Mesenchymal stem cell (in vitro differentiated cells and primary cell): ENCODE measurements at regions not wholly inside any gene's neighbourhood (a gene's known extent, or its start where the extent isn't known, plus 50 kb on each side); places are given as distances from the start of the nearest gene placed in this dataset.

Experiments
- DNase-seq: peaks from one replicate; pipeline ENCODE4 v3.0.0-alpha.2; 2013
- H2AFZ ChIP-seq: one replicate; pipeline ENCODE4 v1.6.1; 2013; ENCODE audit warnings: low read depth, mild to moderate bottlenecking, control low read depth, inconsistent platforms, low read length, moderate library complexity
- H2AK5ac ChIP-seq: 2 replicates; pipeline ENCODE4 v1.6.1; 2013; ENCODE audit warnings: low read length, moderate library complexity, mild to moderate bottlenecking, inconsistent platforms; ENCODE audit not compliant: severe bottlenecking
- H2BK120ac ChIP-seq: one replicate; pipeline ENCODE4 v1.6.1; 2013; ENCODE audit warnings: low read depth, mild to moderate bottlenecking, inconsistent platforms, low read length, moderate library complexity
- H2BK12ac ChIP-seq, 2 experiments: one replicate each; pipeline ENCODE4 v1.6.1; 2013; ENCODE audit warnings: inconsistent platforms in 2 of 2, low read length in 2 of 2, mild to moderate bottlenecking in 2 of 2, moderate library complexity in 2 of 2, control low read depth in 1 of 2
- H2BK15ac ChIP-seq: one replicate; pipeline ENCODE4 v1.6.1; 2013; ENCODE audit warnings: mild to moderate bottlenecking, low read depth, inconsistent platforms; ENCODE audit not compliant: poor library complexity, severe bottlenecking
- H2BK5ac ChIP-seq: 2 replicates; pipeline ENCODE4 v1.6.1; 2013; ENCODE audit warnings: low read depth, mild to moderate bottlenecking, low read length, control low read depth, inconsistent platforms; ENCODE audit not compliant: poor library complexity, severe bottlenecking
- H3K14ac ChIP-seq, 2 experiments: one replicate each; pipeline ENCODE4 v1.6.1; 2013; ENCODE audit warnings: inconsistent platforms in 2 of 2, low read length in 2 of 2, control low read depth in 1 of 2, mild to moderate bottlenecking in 1 of 2, moderate library complexity in 1 of 2
- H3K18ac ChIP-seq, 2 experiments: one replicate each; pipeline ENCODE4 v1.6.1; 2013; ENCODE audit warnings: inconsistent platforms in 2 of 2, low read length in 2 of 2, control low read depth in 1 of 2, low read depth in 1 of 2, mild to moderate bottlenecking in 1 of 2
- H3K23ac ChIP-seq, 2 experiments: one replicate each; pipeline ENCODE4 v1.6.1; 2013; ENCODE audit warnings: inconsistent platforms in 2 of 2, low read length in 2 of 2, mild to moderate bottlenecking in 2 of 2, moderate library complexity in 2 of 2, control low read depth in 1 of 2
- H3K27ac ChIP-seq: 2 replicates; pipeline ENCODE4 v1.5.1; 2013; ENCODE audit warnings: mild to moderate bottlenecking, moderate library complexity, low read length, control low read depth, inconsistent platforms; ENCODE audit not compliant: poor library complexity, severe bottlenecking
- H3K27me3 ChIP-seq, 2 experiments: 2 replicates each; pipeline versions ENCODE4 v1.6.1 to v1.7.0; 2013; ENCODE audit warnings: low read length in 2 of 2, mild to moderate bottlenecking in 2 of 2, moderate library complexity in 2 of 2, control low read depth in 1 of 2, inconsistent platforms in 1 of 2; ENCODE audit not compliant: control insufficient read depth in 1 of 2, insufficient read depth in 1 of 2
- H3K36me3 ChIP-seq, 2 experiments: 2 replicates each; pipeline versions ENCODE4 v1.6.1 to v1.7.0; 2013; ENCODE audit warnings: low read length in 2 of 2, control low read depth in 1 of 2, inconsistent platforms in 1 of 2, low read depth in 1 of 2, mild to moderate bottlenecking in 1 of 2; ENCODE audit not compliant: insufficient read depth in 2 of 2, control insufficient read depth in 1 of 2
- H3K4ac ChIP-seq, 2 experiments: one replicate each; pipeline ENCODE4 v1.6.1; 2013; ENCODE audit warnings: inconsistent platforms in 2 of 2, low read length in 2 of 2, mild to moderate bottlenecking in 2 of 2, moderate library complexity in 2 of 2, control low read depth in 1 of 2, low read depth in 1 of 2
- H3K4me1 ChIP-seq: 2 replicates; pipeline ENCODE4 v1.6.1; 2013; ENCODE audit warnings: low read depth, low read length, control low read depth; ENCODE audit not compliant: control insufficient read depth, insufficient read depth
- H3K4me2 ChIP-seq: 2 replicates; pipeline ENCODE4 v1.6.1; 2013; ENCODE audit warnings: low read length, mild to moderate bottlenecking, inconsistent platforms; ENCODE audit not compliant: poor library complexity, severe bottlenecking
- H3K4me3 ChIP-seq, 2 experiments: 2 replicates each; pipeline versions ENCODE4 v1.5.1 to v1.7.0; 2013; ENCODE audit warnings: low read length in 2 of 2, mild to moderate bottlenecking in 2 of 2, control low read depth in 1 of 2, low read depth in 1 of 2; ENCODE audit not compliant: insufficient read depth in 1 of 2
- H3K79me1 ChIP-seq: replicated peaks from 2 replicates; pipeline ENCODE4 v1.6.1; 2013; ENCODE audit warnings: mild to moderate bottlenecking, control low read depth, low read length, inconsistent platforms; ENCODE audit not compliant: poor library complexity, severe bottlenecking
- H3K9ac ChIP-seq: 2 replicates; pipeline ENCODE4 v1.7.0; 2013; ENCODE audit warnings: mild to moderate bottlenecking, low read length, moderate library complexity
- H3K9me3 ChIP-seq: 2 replicates; pipeline ENCODE4 v1.7.0; 2013; ENCODE audit warnings: mild to moderate bottlenecking, low read length; ENCODE audit not compliant: control insufficient read depth
- H4K8ac ChIP-seq: one replicate; pipeline ENCODE4 v1.6.1; 2013; ENCODE audit warnings: inconsistent platforms, mild to moderate bottlenecking, low read length, moderate library complexity
- H4K91ac ChIP-seq: one replicate; pipeline ENCODE4 v1.6.1; 2013; ENCODE audit warnings: mild to moderate bottlenecking, low read length, inconsistent platforms
- WGBS: methylation state at CpG from one replicate; pipeline ENCODE4 v1.1.7; 2013; ENCODE audit warnings: mixed read lengths; 5-methylcytosine and 5-hydroxymethylcytosine counted together

DNA sequence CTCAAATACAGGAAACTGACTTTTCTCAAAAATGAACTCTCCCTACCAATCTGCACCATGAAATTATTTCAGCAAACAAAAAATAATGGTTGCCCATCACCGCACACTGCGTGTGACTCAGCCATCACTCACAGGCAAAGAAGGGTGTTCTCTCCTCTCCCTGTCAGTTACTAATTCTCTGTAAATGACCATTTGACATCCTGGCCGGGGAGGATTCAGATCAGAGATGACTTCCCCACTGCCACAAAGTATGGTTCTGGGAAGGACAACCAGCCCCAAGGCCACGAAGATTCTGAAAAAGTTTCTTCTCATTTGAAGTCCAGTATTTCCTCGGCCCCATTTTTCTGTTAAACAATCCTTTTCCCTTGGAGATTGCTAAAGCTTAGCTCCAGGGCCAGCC is 199.4 kb downstream of the AUH start:
- no peaks in the 10 kb centered on the region for H3K9me3 ChIP-seq
- H3K4ac ChIP-seq = peak overlapping the region; percentile 10 to 89
- no peak overlapping the region for H2BK5ac ChIP-seq
- H4K91ac ChIP-seq = peak overlapping the region; percentile 71
- peak overlapping the region; percentile 59 to 63 for H2BK12ac ChIP-seq
- H3K18ac ChIP-seq = peak overlapping the region; percentile 47 to 54
- H3K23ac ChIP-seq = no peak overlapping the region
- WGBS = 29% methylated on average over 5 of the region's 5 CpGs
- no peaks in the 10 kb centered on the region for H3K36me3 ChIP-seq
- H3K9ac ChIP-seq = no peak overlapping the region
- H3K4me2 ChIP-seq = no peak overlapping the region
- no peaks in the 10 kb centered on the region for H3K27me3 ChIP-seq
- H4K8ac ChIP-seq = peak overlapping the region; percentile 89
- DNase-seq = peak; percentile 56
- no peak overlapping the region for H3K27ac ChIP-seq
- no peak overlapping the region for H3K4me3 ChIP-seq
- H3K79me1 ChIP-seq = no peaks in the 10 kb centered on the region
- no peak overlapping the region for H2AFZ ChIP-seq
- peaks cover 31% of the 10 kb centered on the region for H3K4me1 ChIP-seq
- H2AK5ac ChIP-seq = no peak overlapping the region
- H2BK15ac ChIP-seq = no peak overlapping the region
- no peak overlapping the region for H3K14ac ChIP-seq
- H2BK120ac ChIP-seq = peak overlapping the region; percentile 58

GRCh38 chr9:91162784-91163443 is 198.8 kb downstream of the AUH start:
- 53% methylated on average over 16 of the region's 16 CpGs for WGBS
- H3K27ac ChIP-seq = no peak overlapping the region
- H2AFZ ChIP-seq = no peak overlapping the region
- H3K9ac ChIP-seq = no peak overlapping the region
- DNase-seq = peak; percentile 86
- no peak overlapping the region for H2AK5ac ChIP-seq
- H3K4me2 ChIP-seq = no peak overlapping the region
- no peak overlapping the region for H3K4me3 ChIP-seq
- H3K14ac ChIP-seq = peak overlapping the region in 1 of 2 experiments; percentile 66
- peak overlapping the region; percentile 34 to 63 for H2BK12ac ChIP-seq
- H3K9me3 ChIP-seq = no peaks in the 10 kb centered on the region
- no peaks in the 10 kb centered on the region for H3K27me3 ChIP-seq
- no peaks in the 10 kb centered on the region for H3K79me1 ChIP-seq
- peak overlapping the region; percentile 89 for H4K8ac ChIP-seq
- H3K36me3 ChIP-seq = no peaks in the 10 kb centered on the region
- H2BK15ac ChIP-seq = no peak overlapping the region
- peak overlapping the region; percentile 71 for H4K91ac ChIP-seq
- peak overlapping the region; percentile 47 to 54 for H3K18ac ChIP-seq
- peaks cover 31% of the 10 kb centered on the region for H3K4me1 ChIP-seq
- peak overlapping the region; percentile 58 for H2BK120ac ChIP-seq
- no peak overlapping the region for H2BK5ac ChIP-seq
- peak overlapping the region; percentile 10 to 89 for H3K4ac ChIP-seq
- no peak overlapping the region for H3K23ac ChIP-seq

GRCh38 chr9:91163444-91163772 is 198.3 kb downstream of the AUH start:
- no peak overlapping the region for H3K4me3 ChIP-seq
- H2AFZ ChIP-seq = no peak overlapping the region
- no peaks in the 10 kb centered on the region for H3K79me1 ChIP-seq
- peak overlapping the region; percentile 21 for H2BK120ac ChIP-seq
- no peaks in the 10 kb centered on the region for H3K36me3 ChIP-seq
- no peak overlapping the region for H2BK15ac ChIP-seq
- no peak overlapping the region for H2BK5ac ChIP-seq
- H3K27ac ChIP-seq = no peak overlapping the region
- H3K4me1 ChIP-seq = peaks cover 31% of the 10 kb centered on the region
- no peak overlapping the region for H3K9ac ChIP-seq
- H3K4me2 ChIP-seq = no peak overlapping the region
- H3K23ac ChIP-seq = no peak overlapping the region
- H3K4ac ChIP-seq = peak overlapping the region; percentile 50 to 82
- 81% methylated on average over 8 of the region's 8 CpGs for WGBS
- H3K9me3 ChIP-seq = no peaks in the 10 kb centered on the region
- peak overlapping the region; percentile 98 for H4K91ac ChIP-seq
- H3K18ac ChIP-seq = peak overlapping the region; percentile 79 to 99
- peak overlapping the region; percentile 29 for H4K8ac ChIP-seq
- H3K27me3 ChIP-seq = no peaks in the 10 kb centered on the region
- peak overlapping the region; percentile 90 to 92 for H2BK12ac ChIP-seq
- H3K14ac ChIP-seq = peak overlapping the region in 1 of 2 experiments; percentile 96
- no peak overlapping the region for H2AK5ac ChIP-seq
- no peak for DNase-seq

GRCh38 chr9:91163773-91164471 is 197.8 kb downstream of the AUH start:
- Histone ChIP-seq H3K27me3 (no peaks in the 10 kb centered on the region), H2AK5ac (peak overlapping the region; percentile 10), H4K91ac (peak overlapping the region; percentile 98), H3K9me3 (peaks cover 4% of the 10 kb centered on the region), H2BK5ac (no peak overlapping the region), H2AFZ (no peak overlapping the region), H3K79me1 (no peaks in the 10 kb centered on the region), H3K14ac (peak overlapping the region in 1 of 2 experiments; percentile 96), H3K23ac (peak overlapping the region in 1 of 2 experiments; percentile 9), H2BK120ac (peak overlapping the region; percentile 21), H3K9ac (peak overlapping the region; percentile 41), H3K27ac (no peak overlapping the region), H3K4me3 (no peak overlapping the region), H3K18ac (peak overlapping the region; percentile 79 to 99), H4K8ac (peak overlapping the region; percentile 29), H3K36me3 (no peaks in the 10 kb centered on the region), H3K4me1 (peaks cover 31% of the 10 kb centered on the region), H2BK12ac (peak overlapping the region; percentile 90 to 92), H3K4ac (peak overlapping the region; percentile 50 to 82), H3K4me2 (no peak overlapping the region), H2BK15ac (peak overlapping the region; percentile 91)
- no peak for DNase-seq
- WGBS = 94% methylated on average over 17 of the region's 17 CpGs
